NCI-H510A (cell line): ENCODE measurements at regions not wholly inside any gene's neighbourhood (a gene's known extent, or its start where the extent isn't known, plus 50 kb on each side); places are given as distances from the start of the nearest gene placed in this dataset.

ENCODE experiments used
- DNase-seq: peaks from one replicate; lab custom pipeline; 2025; lab: John Stamatoyannopoulos, UW

DNA sequence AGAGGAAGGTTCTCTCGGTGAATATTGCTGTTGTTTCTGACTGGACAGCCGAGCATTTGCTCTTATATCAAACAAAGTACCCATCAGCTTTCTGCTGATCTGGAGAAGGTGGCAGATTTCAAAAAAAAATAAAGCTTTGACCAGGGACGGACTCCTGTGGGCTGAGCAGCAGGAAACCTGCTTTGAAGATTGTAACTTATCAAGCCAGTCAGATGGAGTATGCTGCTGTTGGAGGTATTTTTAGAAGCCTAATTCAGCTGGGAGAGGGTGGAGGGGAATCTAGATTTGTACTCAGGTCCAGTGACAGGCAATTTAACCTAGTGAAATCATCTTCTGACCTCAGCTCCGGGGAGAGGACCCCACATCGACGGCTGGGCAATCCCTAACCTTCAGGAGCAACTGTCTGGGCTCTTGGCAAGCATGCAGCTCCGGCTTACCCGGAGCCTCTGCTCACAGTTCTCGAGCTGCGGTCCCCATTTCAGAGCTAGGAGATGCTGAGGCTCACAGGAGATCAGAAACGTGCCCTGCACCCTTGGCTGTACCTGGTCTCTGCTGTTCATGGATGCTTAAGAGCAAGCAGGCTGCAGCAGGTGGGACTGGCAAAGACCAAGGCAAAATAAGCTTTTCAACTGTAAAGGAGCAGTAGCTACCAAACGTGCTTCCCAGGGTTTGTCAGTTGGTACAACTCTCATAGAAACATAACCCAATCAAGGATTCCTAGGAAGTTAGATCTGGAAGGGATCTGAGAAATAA, 89.3 kb upstream of the ST8SIA2 start:
- DNase-seq: no peak

DNA sequence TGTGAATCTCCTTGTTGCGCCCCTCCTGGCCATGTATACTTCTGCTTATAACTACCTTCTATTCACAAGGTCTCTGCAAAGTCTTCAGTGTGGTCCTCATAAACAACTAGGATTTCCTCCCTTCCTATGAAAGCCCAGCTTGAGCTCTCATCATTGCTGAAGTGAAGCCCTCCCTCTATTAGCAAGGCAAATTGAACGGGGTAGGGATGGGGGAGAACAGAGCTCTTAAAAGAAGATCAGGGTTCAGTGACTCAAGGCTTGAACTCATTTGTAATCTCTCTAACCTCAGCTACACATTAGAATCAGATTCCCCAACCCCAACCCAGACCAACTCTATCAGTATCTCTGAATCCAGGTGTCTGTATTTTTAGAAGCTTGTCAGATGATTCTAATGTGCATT, 88.3 kb upstream of the ST8SIA2 start:
- DNase-seq: no peak

DNA sequence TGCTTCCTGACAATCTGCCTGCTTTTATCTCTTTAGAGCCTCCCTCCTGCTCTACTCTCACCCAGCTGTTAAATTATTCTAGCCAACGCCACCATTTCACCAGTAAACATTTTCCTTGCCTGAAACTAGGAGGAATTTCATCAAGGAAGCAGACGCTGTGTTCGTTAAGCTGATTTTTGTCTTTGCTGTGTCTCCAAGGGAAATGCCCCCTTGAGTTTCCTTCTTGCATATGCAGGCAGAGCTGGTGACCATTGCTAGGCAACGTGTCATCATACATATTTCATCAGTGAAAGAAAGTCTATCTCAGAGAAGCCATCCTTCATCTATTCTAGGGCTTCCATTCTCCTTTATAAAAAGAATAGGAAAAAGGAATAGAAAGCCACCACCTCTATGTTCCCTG, 87.0 kb upstream of the ST8SIA2 start:
- DNase-seq: no peak

DNA sequence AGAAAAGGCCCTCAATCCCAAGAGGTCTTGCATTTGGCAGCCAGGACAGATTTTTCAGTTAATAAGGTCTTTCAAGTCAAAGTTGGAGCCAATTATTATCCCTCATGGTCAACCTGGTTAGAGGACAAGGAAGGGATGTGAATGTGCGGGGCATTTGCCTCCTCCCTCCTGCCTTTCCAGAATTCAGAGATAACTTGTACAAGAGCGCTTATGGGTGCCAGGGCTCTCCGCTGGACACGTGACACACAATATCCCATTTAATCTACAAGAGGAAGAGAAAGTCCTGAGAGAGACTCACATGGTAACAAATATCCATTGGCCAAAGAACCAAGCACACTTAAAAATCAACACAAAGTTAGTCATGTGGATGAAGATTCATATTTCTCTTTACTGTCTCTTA, 78.5 kb upstream of the ST8SIA2 start:
- DNase-seq: no peak

DNA sequence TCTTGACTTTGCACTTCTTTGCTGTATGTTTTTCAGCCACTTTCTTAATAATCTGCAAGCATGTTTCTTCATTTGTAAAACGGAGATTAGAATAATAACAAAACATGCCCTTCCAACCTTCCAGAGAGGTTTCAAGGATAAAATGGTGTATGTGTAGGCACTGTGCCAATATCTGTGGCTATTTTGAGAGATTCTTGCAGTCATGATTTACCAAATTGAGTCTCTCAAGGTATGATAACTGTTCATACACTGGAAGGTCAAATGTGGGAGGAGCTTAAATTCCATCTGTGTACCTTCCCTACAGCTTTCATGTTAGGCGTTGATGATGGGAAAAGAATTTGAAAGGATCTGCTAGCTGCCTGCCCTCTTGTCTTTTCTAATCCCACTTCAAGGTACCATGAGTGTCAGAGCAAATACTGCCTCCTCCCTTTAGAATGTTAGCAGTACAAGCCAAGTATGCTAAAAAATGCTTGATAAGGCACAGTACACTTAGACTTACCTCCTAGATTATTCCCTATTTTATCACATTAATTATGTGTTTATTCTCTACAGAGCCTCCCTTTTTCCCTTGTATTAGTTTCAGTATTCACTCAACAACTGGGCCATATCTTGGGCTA, 78.0 kb upstream of the ST8SIA2 start:
- no peak for DNase-seq

DNA sequence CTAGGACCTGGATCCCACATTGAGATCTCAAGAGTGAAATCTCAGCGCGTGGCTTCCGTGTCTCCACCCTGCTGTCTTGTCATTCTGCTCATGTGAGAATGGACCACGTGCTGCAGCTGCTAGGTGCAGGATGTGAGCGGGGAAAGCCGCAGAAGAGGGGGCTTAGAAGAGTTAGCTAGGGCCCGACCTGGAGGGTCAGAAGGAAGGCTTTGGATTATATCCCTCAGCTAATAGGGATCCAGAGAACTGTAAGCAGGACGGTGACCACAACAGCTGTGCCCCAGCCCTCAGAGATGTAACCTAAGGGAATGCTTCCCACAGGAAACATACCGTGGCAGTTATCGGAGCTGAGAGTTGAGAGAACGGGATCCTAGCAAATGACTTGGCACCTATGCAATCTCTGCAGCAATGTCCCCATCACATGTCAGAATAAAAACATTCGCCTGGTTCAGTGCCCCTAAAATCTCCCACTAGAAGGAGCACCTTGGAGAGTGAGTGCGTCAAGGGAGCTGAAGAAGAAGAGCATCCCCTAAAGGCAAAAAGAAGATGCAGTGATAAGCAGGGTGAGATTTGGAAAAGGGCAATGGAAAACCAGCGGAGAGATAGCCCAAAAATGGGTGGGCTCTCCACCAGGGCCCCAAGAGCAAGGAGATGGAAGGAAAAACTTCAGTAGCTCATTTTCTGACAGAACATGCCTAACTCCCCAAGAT, 76.9 kb upstream of the ST8SIA2 start:
- DNase-seq: no peak

DNA sequence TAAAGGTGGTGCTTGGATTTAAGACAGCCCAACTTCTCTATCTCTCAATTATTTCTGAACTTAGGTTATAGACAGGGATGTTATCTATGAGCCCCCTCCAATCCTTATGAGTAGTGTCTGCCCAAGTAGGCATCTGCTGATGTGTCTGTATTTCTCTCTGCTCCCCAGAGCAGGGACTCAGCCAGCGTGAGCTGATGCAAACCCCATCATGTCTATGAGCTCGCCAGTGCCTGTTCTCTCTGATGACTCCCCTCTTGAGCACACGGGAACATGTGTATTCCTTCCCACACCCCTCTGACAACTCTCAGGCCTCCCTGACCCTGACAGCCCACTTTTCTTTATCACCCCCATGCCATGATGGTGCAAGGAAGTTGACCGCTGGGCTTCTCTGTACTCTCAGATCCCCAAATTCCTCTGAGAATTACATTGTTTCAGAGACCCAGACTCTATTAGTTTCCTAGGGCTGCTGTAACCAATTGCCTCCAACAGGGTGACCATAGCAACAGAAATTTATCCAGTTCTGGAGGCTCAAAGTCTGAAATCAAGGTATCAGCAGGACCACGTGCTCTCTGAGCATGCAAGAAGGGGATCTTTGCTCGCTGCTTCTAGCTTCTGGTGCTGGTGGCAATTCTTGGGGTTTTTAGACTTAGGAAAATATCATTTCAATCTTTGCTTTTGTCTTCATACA, 73.5 kb upstream of the ST8SIA2 start:
- no peak for DNase-seq

DNA sequence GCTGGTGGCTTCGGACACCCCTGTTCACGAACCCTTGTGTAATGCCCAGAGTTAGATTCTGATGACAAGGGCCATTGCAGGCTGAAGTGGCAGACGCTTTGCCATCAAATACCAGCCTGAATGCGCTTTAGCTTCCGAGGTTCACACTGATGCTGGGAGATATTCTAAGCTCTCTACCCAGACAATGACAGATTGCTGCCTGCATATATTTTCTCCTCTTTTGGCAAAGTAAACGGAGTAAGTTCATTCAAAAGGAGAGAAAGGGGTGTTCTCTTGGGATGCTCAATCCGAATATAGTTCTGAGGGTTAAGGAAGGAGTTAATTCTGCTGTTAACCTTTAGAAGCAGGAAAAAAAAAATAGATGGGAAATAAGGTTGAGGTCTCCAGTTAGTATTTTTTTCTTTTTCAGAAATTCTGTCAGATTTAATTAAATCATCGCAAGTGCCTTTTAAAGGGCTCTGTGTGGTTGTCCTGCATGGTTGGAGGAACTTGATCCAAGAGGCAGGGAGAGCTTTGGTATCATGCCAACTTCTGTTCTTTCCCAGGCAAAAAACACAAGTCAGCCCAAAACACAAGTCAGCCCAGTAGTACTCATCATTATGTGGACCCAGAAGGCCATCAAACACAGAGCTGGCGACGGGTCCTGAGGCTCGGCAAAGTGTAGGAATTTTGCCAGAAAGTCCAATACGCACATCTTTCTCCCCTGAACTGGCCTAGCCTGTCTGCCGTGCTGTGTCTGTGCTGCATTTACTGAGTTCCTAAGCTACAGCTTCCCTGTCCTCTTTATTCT, 70.9 kb upstream of the ST8SIA2 start:
- DNase-seq: no peak

DNA sequence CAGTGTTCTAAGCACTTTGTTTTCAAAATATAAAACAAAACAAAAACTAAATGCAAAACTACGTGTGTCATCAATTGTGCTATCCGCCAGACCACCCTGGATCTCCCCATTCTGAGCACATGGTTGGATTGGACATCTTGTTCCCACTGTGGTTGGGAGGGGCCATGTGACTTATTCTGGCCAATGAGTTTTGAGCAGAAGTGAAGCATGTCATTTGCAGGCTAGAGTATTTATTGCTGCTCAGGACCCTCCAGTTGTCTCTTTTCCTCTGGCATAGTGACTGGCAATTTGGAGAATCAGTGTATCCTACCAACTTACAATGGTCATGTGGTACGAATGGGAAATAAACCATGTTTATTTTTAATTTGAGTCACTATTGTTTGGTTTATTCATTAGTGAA, 70.2 kb upstream of the ST8SIA2 start:
- no peak for DNase-seq

DNA sequence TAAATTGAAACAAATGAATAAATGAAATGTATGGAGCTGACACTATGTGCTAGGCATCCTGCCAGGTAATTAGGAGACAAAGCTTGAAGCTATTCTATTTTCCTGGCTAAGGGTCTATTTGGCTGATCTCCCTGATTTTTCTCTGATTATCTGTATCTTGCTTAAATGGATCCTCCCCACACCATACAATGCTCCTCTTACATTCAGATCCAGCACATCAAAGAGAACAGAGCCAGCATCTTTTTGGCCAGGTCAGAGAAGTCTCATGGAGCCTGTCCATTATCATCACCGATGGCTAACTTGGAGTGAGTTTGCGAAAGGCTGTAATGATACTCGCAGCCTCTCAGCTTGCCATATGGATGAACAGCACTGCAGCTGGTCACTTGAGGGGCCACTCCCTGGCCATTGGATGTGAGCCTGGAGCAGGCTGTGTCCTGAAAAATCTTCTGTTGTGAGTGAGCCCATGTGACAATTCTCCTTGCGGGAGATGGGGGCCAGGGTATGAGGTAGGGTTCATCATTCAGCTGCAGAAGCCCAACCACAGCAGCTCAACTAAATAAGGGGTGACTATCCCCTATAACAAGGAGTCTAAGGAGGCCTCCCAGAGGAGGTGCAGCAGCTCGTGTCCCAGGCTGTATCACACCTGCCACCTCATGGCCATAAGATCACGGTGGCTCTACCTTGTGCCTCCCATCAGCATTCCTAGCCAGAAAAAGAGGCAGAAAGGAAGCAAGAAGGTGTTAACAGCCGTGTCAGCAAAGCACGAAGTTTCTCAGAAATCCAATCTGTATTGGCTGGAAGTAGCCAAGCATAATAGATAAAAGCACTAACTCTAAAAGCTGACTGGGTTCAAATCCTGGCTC, 69.3 kb upstream of the ST8SIA2 start:
- no peak for DNase-seq

DNA sequence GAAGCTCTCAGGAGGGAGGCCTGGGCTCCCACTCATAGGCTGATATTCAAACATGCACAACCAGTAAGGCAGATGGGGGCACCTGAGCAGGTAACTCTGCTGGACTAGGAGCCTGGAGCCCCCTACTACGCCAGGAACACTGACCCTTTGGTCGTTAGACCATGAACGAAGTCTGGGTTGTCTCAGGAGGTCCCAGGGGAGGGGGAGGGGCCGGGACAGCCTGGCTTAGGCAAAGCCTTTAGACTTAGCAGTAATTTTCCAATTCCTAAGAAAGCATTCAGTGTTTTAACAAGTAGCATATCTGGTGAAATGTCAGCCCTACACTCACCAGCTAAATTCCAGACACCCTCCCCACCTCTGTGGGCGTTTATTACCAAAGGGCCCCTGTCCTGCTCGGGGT, 67.4 kb upstream of the ST8SIA2 start:
- DNase-seq: no peak

DNA sequence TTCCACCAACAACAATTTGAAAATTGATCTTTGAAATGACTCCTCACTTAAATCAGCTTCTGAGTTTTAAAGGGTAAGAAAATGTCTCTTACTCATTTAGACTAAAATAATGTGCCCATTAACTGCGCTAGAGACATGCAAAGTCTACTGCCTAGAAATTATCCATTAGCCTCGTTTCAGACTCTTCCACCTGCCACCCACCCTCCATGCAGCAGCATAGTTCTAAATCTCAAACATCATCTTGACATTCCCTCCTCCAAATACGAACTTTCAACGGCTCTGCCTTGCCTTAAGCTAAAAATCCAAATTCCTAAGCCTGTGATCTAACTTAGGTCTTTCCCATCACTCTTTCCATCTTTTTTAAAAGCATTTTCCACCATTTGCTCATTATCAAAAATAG, 66.6 kb upstream of the ST8SIA2 start:
- DNase-seq: no peak

DNA sequence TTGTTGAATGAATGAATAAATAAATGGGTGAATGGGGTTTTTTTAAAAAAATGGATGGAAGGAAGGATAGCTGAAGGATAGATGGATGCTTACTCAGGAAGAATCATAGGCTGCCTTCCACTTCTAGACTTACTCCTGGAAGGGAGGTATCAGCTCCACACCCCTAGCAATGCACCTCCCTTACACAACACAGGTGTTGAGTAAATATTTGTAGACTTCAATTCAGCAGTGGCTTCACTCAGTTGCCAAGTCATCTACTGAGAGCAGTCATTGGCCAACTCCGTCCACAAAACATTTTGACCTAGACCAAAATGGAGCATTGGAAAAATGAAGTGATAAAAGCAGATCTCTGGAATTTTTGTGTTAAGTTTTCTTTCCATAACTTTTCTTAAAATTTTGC, 65.5 kb upstream of the ST8SIA2 start:
- no peak for DNase-seq

DNA sequence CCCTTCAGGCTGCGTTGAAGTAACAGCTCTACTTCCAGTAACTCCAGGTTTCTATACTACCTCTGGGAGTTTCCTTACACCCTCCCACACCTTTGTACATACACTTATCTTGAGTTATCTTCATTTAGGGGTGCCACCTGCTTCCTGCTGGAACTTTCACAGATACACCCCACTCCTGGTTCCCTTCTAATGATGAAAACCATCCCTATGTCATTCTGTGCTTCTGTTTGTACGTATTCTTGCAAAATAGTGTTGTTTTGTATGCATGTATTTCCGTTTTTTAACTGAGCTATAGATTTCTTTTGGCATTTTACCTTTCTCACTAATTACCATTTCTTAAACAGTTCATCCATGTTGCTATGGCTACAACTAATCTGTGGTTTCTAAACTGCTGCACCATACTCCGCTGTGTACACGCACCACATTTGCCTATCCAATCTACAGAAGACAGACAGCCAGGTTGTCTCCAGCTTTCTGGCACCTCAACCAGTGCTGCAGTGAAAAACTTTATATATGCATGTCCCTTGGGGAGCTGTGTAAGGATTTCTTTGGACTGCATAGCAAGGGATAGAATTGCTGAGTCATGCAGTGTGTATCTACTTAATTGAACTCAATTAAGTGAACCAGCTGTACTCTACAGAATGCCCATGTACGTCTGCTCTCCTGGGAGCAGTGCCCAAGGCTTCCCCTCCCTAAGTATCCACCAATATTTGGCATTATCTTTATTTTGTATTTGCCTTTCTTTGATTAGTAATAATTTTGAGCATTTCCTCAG, 61.4 kb upstream of the ST8SIA2 start:
- no peak for DNase-seq

DNA sequence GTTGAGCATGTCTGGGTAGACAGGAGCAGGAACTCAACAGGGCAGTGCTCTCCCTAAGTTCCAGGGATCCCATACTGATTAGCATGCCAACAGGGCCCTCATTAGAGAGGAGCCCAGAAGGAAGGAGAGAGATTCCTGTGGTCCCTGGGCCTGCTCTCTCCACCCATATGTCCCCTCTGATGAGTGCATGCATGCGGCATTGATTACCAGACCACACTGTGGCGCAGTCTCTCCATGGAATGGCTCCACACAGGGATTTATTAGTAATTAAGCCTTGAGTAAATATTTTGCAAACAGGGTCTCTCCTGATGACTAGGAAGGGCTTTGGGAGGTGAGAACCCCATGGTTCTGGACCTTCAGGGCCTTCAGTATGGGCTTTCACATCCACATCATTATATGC, 60.0 kb upstream of the ST8SIA2 start:
- DNase-seq: no peak

DNA sequence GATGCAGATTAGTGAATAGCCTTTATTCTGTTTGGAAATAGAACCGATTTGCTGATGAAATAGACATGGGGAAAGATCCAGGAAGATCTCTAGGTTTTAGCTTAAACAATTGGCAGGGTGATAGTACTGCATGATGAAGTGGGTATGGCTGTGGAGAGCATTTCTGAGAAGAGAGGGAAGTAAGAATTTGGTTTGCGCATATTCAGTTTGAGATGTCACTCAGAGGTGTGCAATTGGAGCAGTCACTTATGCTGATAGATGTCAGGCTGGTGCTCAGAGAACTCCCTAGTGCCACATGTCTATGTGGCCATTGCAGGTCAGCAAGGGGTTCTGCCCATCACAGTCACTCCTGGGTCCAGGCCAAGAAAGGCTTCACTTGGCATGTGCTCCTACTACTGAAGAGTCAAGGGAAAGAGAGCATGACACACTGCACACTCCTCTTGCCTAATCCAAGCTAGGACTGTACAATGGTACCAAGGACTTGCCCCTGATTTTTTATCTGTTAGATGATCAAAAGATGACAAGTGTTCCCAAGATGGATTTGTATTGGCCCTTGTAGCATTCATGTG, 57.2 kb upstream of the ST8SIA2 start:
- DNase-seq: no peak

DNA sequence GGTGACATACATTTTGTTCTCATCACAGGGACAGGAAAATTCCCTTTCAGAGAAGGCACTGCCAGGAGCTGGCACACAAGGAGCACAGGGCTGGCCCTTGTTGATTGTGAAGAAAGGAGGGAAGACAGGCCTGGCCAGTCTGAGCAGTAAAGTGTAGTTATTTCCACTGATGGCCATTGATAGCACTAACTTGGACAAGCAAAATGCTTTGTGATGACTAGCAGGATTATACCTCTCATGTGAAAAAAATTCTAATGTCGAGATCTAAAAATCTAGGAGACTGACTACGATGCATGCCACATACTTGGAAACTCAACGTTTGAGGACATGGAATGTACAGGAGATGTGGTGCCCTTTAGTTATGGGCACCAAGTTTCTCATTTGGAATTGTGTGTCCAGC, 54.3 kb upstream of the ST8SIA2 start:
- DNase-seq: no peak
